ENCODE measurements at regions not wholly inside any gene's neighbourhood (a gene's known extent, or its start where the extent isn't known, plus 50 kb on each side); places are given as distances from the start of the nearest gene placed in this dataset.

DNA sequence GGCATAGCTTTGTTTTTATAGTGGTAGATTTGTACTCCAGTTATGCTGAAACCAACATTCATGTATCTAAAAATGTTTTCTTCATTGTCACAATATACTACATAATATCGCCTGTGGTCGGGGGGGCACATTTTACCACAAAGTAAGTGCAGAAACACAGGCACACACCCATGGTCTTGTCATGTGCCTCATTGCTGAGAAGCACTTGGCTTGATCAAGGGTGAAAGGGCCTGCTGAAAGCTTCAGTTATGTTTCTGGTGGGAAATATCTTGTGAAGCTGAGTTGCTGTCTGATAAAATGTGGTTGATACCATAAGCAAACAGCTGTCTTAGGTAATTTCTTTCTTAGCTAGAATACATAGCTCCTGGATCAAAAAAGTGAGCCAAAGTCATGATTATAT lies 393.1 kb downstream of the MAN2A1 start:
- no peaks in the 10 kb centered on the region for H4K20me1 ChIP-seq (ENCODE audit: control insufficient read depth, insufficient read depth, insufficient read length)
- no peak overlapping the region for H3T11ph ChIP-seq (ENCODE audit: low read length)
- no peak overlapping the region for H2BK12ac ChIP-seq (ENCODE audit: insufficient read length, low read depth, low read length)
- H2BK15ac ChIP-seq (ENCODE audit: low read depth, low read length): no peak overlapping the region
- H3K23ac ChIP-seq (ENCODE audit: insufficient read length, low read depth, low read length): no peak overlapping the region
- no peak overlapping the region for H2BK5ac ChIP-seq (ENCODE audit: insufficient read length, low read length)
- no peak overlapping the region for H3K27ac ChIP-seq (ENCODE audit: insufficient read length, low read depth, low read length)
- Mint-ChIP-seq H3K27ac (no peak overlapping the region), H3K36me3 (ENCODE audit: insufficient read depth in 1 of 3, low read depth in 3 of 3) (no peaks in the 10 kb centered on the region), H3K27me3 (ENCODE audit: low read depth) (no peaks in the 10 kb centered on the region), H3K9me3 (no peaks in the 10 kb centered on the region; a peak in 1 of 5 replicates), H3K4me3 (no peak overlapping the region), H3K4me1 (no peaks in the 10 kb centered on the region)
- no peaks in the 10 kb centered on the region for H3K23me2 ChIP-seq (ENCODE audit: insufficient read length, low read depth, low read length, poor library complexity, severe bottlenecking)
- H3K79me1 ChIP-seq (ENCODE audit: insufficient read depth, low read depth, low read length, poor library complexity, severe bottlenecking): no peaks in the 10 kb centered on the region
- H3K9ac ChIP-seq (ENCODE audit: extremely low read depth, insufficient read length, low read length): no peak overlapping the region
- no peak overlapping the region for H4K5ac ChIP-seq (ENCODE audit: insufficient read length, low read depth, low read length)
- no peak for DNase-seq
- no peak overlapping the region for H3K56ac ChIP-seq (ENCODE audit: insufficient read length, low read depth, low read length)
- no peak overlapping the region for H2AK5ac ChIP-seq (ENCODE audit: insufficient read length, low read length)
- no peak overlapping the region for H3K4ac ChIP-seq (ENCODE audit: low read depth, low read length)
- no peak overlapping the region for H4K8ac ChIP-seq (replicated peaks; ENCODE audit: insufficient read length, low read depth, low read length)
- WGBS (ENCODE audit: extremely low coverage, insufficient read length, low lambda C conversion rate): no CpG with 5 or more reads among the region's 2 CpGs
- TF ChIP-seq, protein P1, sequence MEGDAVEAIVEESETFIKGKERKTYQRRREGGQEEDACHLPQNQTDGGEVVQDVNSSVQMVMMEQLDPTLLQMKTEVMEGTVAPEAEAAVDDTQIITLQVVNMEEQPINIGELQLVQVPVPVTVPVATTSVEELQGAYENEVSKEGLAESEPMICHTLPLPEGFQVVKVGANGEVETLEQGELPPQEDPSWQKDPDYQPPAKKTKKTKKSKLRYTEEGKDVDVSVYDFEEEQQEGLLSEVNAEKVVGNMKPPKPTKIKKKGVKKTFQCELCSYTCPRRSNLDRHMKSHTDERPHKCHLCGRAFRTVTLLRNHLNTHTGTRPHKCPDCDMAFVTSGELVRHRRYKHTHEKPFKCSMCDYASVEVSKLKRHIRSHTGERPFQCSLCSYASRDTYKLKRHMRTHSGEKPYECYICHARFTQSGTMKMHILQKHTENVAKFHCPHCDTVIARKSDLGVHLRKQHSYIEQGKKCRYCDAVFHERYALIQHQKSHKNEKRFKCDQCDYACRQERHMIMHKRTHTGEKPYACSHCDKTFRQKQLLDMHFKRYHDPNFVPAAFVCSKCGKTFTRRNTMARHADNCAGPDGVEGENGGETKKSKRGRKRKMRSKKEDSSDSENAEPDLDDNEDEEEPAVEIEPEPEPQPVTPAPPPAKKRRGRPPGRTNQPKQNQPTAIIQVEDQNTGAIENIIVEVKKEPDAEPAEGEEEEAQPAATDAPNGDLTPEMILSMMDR (conservative IDR thresholded peaks at IDR 0.05): no peak
- H3K9me3 ChIP-seq (ENCODE audit: control insufficient read depth, low read depth, low read length): no peaks in the 10 kb centered on the region
- no peak overlapping the region for H3K18ac ChIP-seq (ENCODE audit: insufficient read length, low read depth, low read length)
- H2BK20ac ChIP-seq (ENCODE audit: low read depth, low read length, poor library complexity, severe bottlenecking): no peak overlapping the region
- no peak overlapping the region for H3K14ac ChIP-seq (ENCODE audit: insufficient read depth, low read length)
- no peak overlapping the region for H2BK120ac ChIP-seq (ENCODE audit: low read depth, low read length, poor library complexity, severe bottlenecking)
- H4K91ac ChIP-seq (ENCODE audit: insufficient read length, low read depth, low read length): no peak overlapping the region
- H2AFZ ChIP-seq (ENCODE audit: low read length): no peak overlapping the region
- H3K79me2 ChIP-seq (ENCODE audit: insufficient read depth, low read length): no peaks in the 10 kb centered on the region
- no peak overlapping the region for H3K4me2 ChIP-seq (ENCODE audit: insufficient read depth, insufficient read length, low read length)
- H3K27me3 ChIP-seq (ENCODE audit: insufficient read depth, low read length): no peaks in the 10 kb centered on the region
- no peaks in the 10 kb centered on the region for H3K4me1 ChIP-seq (ENCODE audit: insufficient read depth, low read length)

Data from H9 (cell line).